HG02885 (cell line): ENCODE measurements at regions not wholly inside any gene's neighbourhood (a gene's known extent, or its start where the extent isn't known, plus 50 kb on each side); places are given as distances from the start of the nearest gene placed in this dataset.

Experiments used
- ATAC-seq: cut with Tn5 transposase; IDR thresholded peaks from one replicate; pipeline ENCODE4 v1.9.1; 2021; ENCODE audit warnings: mild to moderate bottlenecking; ENCODE audit not compliant: unreplicated experiment, poor library complexity

- ATAC-seq = no peak
Measured at GRCh38 chr15:62520887-62521286, 355.8 kb upstream of the C2CD4B start.

GRCh38 chr15:62521396-62521795 lies 356.3 kb upstream of the C2CD4B start:
- ATAC-seq = no peak

- no peak for ATAC-seq
Measured at GRCh38 chr15:62524848-62525247, 359.8 kb upstream of the C2CD4B start.

- ATAC-seq = no peak
Measured at GRCh38 chr15:62527387-62527786, 362.3 kb upstream of the C2CD4B start.

GRCh38 chr15:62528505-62528904 lies 363.4 kb upstream of the C2CD4B start:
- ATAC-seq = no peak

- ATAC-seq = no peak
Measured at GRCh38 chr15:62532367-62532766, 367.3 kb upstream of the C2CD4B start.

GRCh38 chr15:62533687-62534086 lies 368.6 kb upstream of the C2CD4B start:
- no peak for ATAC-seq

GRCh38 chr15:62534996-62535395 lies 369.9 kb upstream of the C2CD4B start:
- ATAC-seq = no peak

- ATAC-seq = no peak
Measured at GRCh38 chr15:62539236-62539635, 374.2 kb upstream of the C2CD4B start.

- no peak for ATAC-seq
Measured at GRCh38 chr15:62541250-62541649, 376.2 kb upstream of the C2CD4B start.

- ATAC-seq = no peak
Measured at GRCh38 chr15:62541846-62542245, 376.8 kb upstream of the C2CD4B start.

- no peak for ATAC-seq
Measured at GRCh38 chr15:62544446-62544845, 379.4 kb upstream of the C2CD4B start.

GRCh38 chr15:62545467-62546227 lies 380.6 kb upstream of the C2CD4B start:
- ATAC-seq = no peak

GRCh38 chr15:62546628-62547027 lies 381.5 kb upstream of the C2CD4B start:
- ATAC-seq = no peak

GRCh38 chr15:62547584-62547983 lies 382.5 kb upstream of the C2CD4B start:
- ATAC-seq = no peak

GRCh38 chr15:62549345-62549970 lies 384.4 kb upstream of the C2CD4B start:
- no peak for ATAC-seq

GRCh38 chr15:62550106-62550505 lies 385.0 kb upstream of the C2CD4B start:
- ATAC-seq = no peak

- no peak for ATAC-seq
Measured at GRCh38 chr15:62552444-62552843, 387.4 kb upstream of the C2CD4B start.

- no peak for ATAC-seq
Measured at GRCh38 chr15:62553911-62554563, 389.0 kb upstream of the C2CD4B start.

- ATAC-seq = no peak
Measured at GRCh38 chr15:62558640-62559380, 393.7 kb upstream of the C2CD4B start.

- ATAC-seq = no peak
Measured at GRCh38 chr15:62559381-62559733, 394.3 kb upstream of the C2CD4B start.
